SK-N-SH (cell line): ENCODE measurements at regions not wholly inside any gene's neighbourhood (a gene's known extent, or its start where the extent isn't known, plus 50 kb on each side); places are given as distances from the start of the nearest gene placed in this dataset.

Source experiments
- CTCF ChIA-PET: fragments of 300-600, 350-600 bp; formaldehyde crosslinking; extraction: SDS; loops from one replicate; lab custom pipeline; 2021; lab: Yijun Ruan, JAX
- POLR2A ChIA-PET: fragments of 350-600 bp; sonication (Branson Sonifier 250); formaldehyde crosslinking; extraction: SDS; loops from one replicate; lab custom pipeline; 2020; ENCODE audit warnings: antibody characterized with exemption, inconsistent platforms; lab: Yijun Ruan, JAX
- DNase-seq: peaks from one replicate; pipeline ENCODE4 v3.0.0; 2012
- H2AFZ ChIP-seq: fragments of 200-600 bp; sonication (generic); 2 replicates; pipeline ENCODE4 v1.8.1; 2016; ENCODE audit warnings: antibody characterized with exemption, mild to moderate bottlenecking, low read depth
- H3F3A ChIP-seq: fragments of 200-600 bp; sonication (generic); replicated peaks from 2 replicates; pipeline ENCODE3; 2016; ENCODE audit warnings: antibody characterized with exemption, mild to moderate bottlenecking; ENCODE audit not compliant: insufficient read depth
- H3K27ac ChIP-seq, 2 experiments: fragments of 200-500 bp in 1 of 2; fragments of 200-600 bp in 1 of 2; sonication (Bioruptor generic) in 1 of 2; sonication (generic), shearing (Covaris generic) in 1 of 2; 2 replicates each; pipeline versions ENCODE4 v1.5.1 to v1.6.1; 2014 to 2016; ENCODE audit warnings: low read depth in 2 of 2, inconsistent platforms in 1 of 2, low read length in 1 of 2, mild to moderate bottlenecking in 1 of 2, mixed read lengths in 1 of 2
- H3K27me3 ChIP-seq: fragments of 200-600 bp; sonication (generic), shearing (Covaris generic); 2 replicates; pipeline ENCODE4 v1.6.1; 2016; ENCODE audit warnings: mixed run types; ENCODE audit not compliant: insufficient read depth
- H3K36me3 ChIP-seq, 2 experiments: fragments of 200-500 bp in 1 of 2; fragments of 200-600 bp in 1 of 2; sonication (Bioruptor generic) in 1 of 2; sonication (generic) in 1 of 2; replicated peaks in 1 of 2; 2 replicates each; pipeline versions ENCODE3 to v1.5.1; 2014 to 2016; ENCODE audit warnings: low read length in 1 of 2, mild to moderate bottlenecking in 1 of 2; ENCODE audit not compliant: insufficient read depth in 2 of 2, control insufficient read depth in 1 of 2
- H3K4me1 ChIP-seq, 2 experiments: fragments of 200-500 bp in 1 of 2; fragments of 200-600 bp in 1 of 2; sonication (Bioruptor generic) in 1 of 2; sonication (generic), shearing (Covaris generic) in 1 of 2; 2 replicates each; pipeline versions ENCODE4 v1.5.1 to v1.6.1; 2014 to 2016; ENCODE audit warnings: low read depth in 1 of 2, low read length in 1 of 2, mixed run types in 1 of 2; ENCODE audit not compliant: insufficient read depth in 2 of 2, control insufficient read depth in 1 of 2
- H3K4me2 ChIP-seq: fragments of 200-600 bp; sonication (generic), shearing (Covaris generic); 2 replicates; pipeline ENCODE4 v1.6.1; 2017; ENCODE audit warnings: mixed run types
- H3K4me3 ChIP-seq, 2 experiments: fragments of 200-500 bp in 1 of 2; fragments of 200-600 bp in 1 of 2; sonication (Bioruptor generic) in 1 of 2; sonication (generic), shearing (Covaris generic) in 1 of 2; 2 replicates each; pipeline versions ENCODE4 v1.5.1 to v1.8.1; 2014 to 2016; ENCODE audit warnings: low read depth in 2 of 2, inconsistent platforms in 1 of 2, low read length in 1 of 2, mild to moderate bottlenecking in 1 of 2, mixed read lengths in 1 of 2, moderate library complexity in 1 of 2
- H3K79me2 ChIP-seq: fragments of 200-600 bp; sonication (generic); 2 replicates; pipeline ENCODE4 v1.8.1; 2017; ENCODE audit warnings: mild to moderate bottlenecking; ENCODE audit not compliant: insufficient read depth
- H3K9ac ChIP-seq: fragments of 200-600 bp; sonication (generic); 2 replicates; pipeline ENCODE4 v1.6.1; 2017; ENCODE audit warnings: mixed run types
- H3K9me2 ChIP-seq: fragments of 200-600 bp; sonication (generic); 2 replicates; pipeline ENCODE4 v1.6.1; 2017; ENCODE audit warnings: mixed run types
- H3K9me3 ChIP-seq: fragments of 200-600 bp; sonication (generic); 2 replicates; pipeline ENCODE4 v1.6.1; 2017; ENCODE audit warnings: mixed run types, mild to moderate bottlenecking, moderate library complexity
- H4K20me1 ChIP-seq: fragments of 200-600 bp; sonication (generic); 2 replicates; pipeline ENCODE4 v1.6.1; 2017; ENCODE audit warnings: mild to moderate bottlenecking, mixed run types; ENCODE audit not compliant: insufficient read depth
- FOXJ3 ChIP-seq: sonication (generic); formaldehyde crosslinking; IDR thresholded peaks from 2 replicates; pipeline ENCODE4 v1.5.1; 2020; ENCODE audit warnings: mild to moderate bottlenecking, missing genetic modification reagents
- GATA2 ChIP-seq: sonication (generic); formaldehyde crosslinking; IDR thresholded peaks from 2 replicates; pipeline ENCODE4 v1.5.0; 2020; ENCODE audit warnings: mild to moderate bottlenecking, missing genetic modification reagents
- IRF3 ChIP-seq: fragments of 150-350 bp; IDR thresholded peaks from 2 replicates; pipeline ENCODE4 v1.6.1; 2016; ENCODE audit warnings: mild to moderate bottlenecking, low read depth, low read length
- MEF2A ChIP-seq: IDR thresholded peaks from 2 replicates; pipeline ENCODE4 v1.4.0; 2012; ENCODE audit warnings: low read depth, borderline replicate concordance
- MXI1 ChIP-seq: IDR thresholded peaks from 2 replicates; pipeline ENCODE4 v1.6.1; 2012; ENCODE audit warnings: mild to moderate bottlenecking, low read depth, low read length, improper control_type of control experiment
- NFIC ChIP-seq: IDR thresholded peaks from 2 replicates; pipeline ENCODE4 v1.4.0; 2012; ENCODE audit warnings: borderline replicate concordance
- PBX3 ChIP-seq: IDR thresholded peaks from 2 replicates; pipeline ENCODE4; 2012
- POLR2AphosphoS5 ChIP-seq: IDR thresholded peaks from 2 replicates; pipeline ENCODE4 v1.6.1; 2012; ENCODE audit warnings: low read depth, low read length
- RAD21 ChIP-seq: IDR thresholded peaks from 2 replicates; pipeline ENCODE4 v1.6.1; 2012; ENCODE audit warnings: mild to moderate bottlenecking, low read length
- RCOR1 ChIP-seq: fragments of 150-350 bp; IDR thresholded peaks from 2 replicates; pipeline ENCODE4 v1.6.1; 2017; ENCODE audit warnings: antibody characterized with exemption, low read length
- REST ChIP-seq: IDR thresholded peaks from 2 replicates; pipeline ENCODE4 v1.6.1; 2012; ENCODE audit warnings: mild to moderate bottlenecking, low read depth, low read length, moderate library complexity
- RXRA ChIP-seq: IDR thresholded peaks from 2 replicates; pipeline ENCODE4 v1.4.0; 2012; ENCODE audit warnings: low read depth, mild to moderate bottlenecking, borderline replicate concordance
- SIN3A ChIP-seq: IDR thresholded peaks from 2 replicates; pipeline ENCODE4 v1.6.1; 2012; ENCODE audit warnings: low read depth, mild to moderate bottlenecking, low read length, moderate library complexity, borderline replicate concordance
- SMC3 ChIP-seq: IDR thresholded peaks from 2 replicates; pipeline ENCODE4 v1.6.1; 2012; ENCODE audit warnings: low read depth, low read length, improper control_type of control experiment
- TAF1 ChIP-seq: IDR thresholded peaks from 2 replicates; pipeline ENCODE4 v1.6.1; 2012; ENCODE audit warnings: low read depth, mild to moderate bottlenecking, low read length, moderate library complexity, borderline replicate concordance
- USF1 ChIP-seq: IDR thresholded peaks from 2 replicates; pipeline ENCODE4 v1.4.0; 2012; ENCODE audit warnings: low read depth, borderline replicate concordance
- YY1 ChIP-seq: IDR thresholded peaks from 2 replicates; pipeline ENCODE4 v1.4.0; 2012; ENCODE audit warnings: low read depth, mild to moderate bottlenecking
- ZBTB33 ChIP-seq: IDR thresholded peaks from 2 replicates; pipeline ENCODE4 v1.4.0; 2012; ENCODE audit warnings: low read depth, borderline replicate concordance
- WGBS: methylation state at CpG from one replicate; pipeline ENCODE4 v1.1.6; 2017; ENCODE audit warnings: low lambda C conversion rate; 5-methylcytosine and 5-hydroxymethylcytosine counted together

GRCh38 chr13:80658705-80659104 is 317.8 kb upstream of the SPRY2 start:
- CTCF ChIA-PET, result no interaction called here
- H3K36me3 ChIP-seq, result no peaks in the 10 kb centered on the region
- no peak overlapping the region for H3K27ac ChIP-seq
- H3K27me3 ChIP-seq, result no peaks in the 10 kb centered on the region
- no peak overlapping the region for H3K4me2 ChIP-seq
- no peak overlapping the region for H2AFZ ChIP-seq
- H3K9ac ChIP-seq, result no peak overlapping the region
- WGBS, result 92% methylated on average over 10 of the region's 16 CpGs
- H3K9me3 ChIP-seq, result no peaks in the 10 kb centered on the region
- no peak for DNase-seq
- no peaks in the 10 kb centered on the region for H4K20me1 ChIP-seq
- POLR2A ChIA-PET, result no interaction called here
- H3K4me1 ChIP-seq, result no peaks in the 10 kb centered on the region
- H3K79me2 ChIP-seq, result no peaks in the 10 kb centered on the region
- no peak overlapping the region for H3K4me3 ChIP-seq
- TF ChIP-seq USF1, result no peak
- no peak for TF ChIP-seq SMC3
- no peak for TF ChIP-seq IRF3
- no peak for TF ChIP-seq RCOR1
- TF ChIP-seq MEF2A, result no peak
- TF ChIP-seq NFIC, result no peak
- TF ChIP-seq PBX3, result no peak
- TF ChIP-seq GATA2 (CRISPR knock-in tag), result no peak
- no peak for TF ChIP-seq RXRA
- no peak for TF ChIP-seq YY1
- no peak for TF ChIP-seq SIN3A
- no peak for TF ChIP-seq TAF1
- no peak for TF ChIP-seq MXI1
- TF ChIP-seq RAD21, result no peak
- TF ChIP-seq REST, result no peak
- TF ChIP-seq FOXJ3 (CRISPR knock-in tag), result no peak
- no peak for TF ChIP-seq POLR2AphosphoS5
- TF ChIP-seq ZBTB33, result no peak
- H3K9me2 ChIP-seq, result no peaks in the 10 kb centered on the region
- no peaks in the 10 kb centered on the region for H3F3A ChIP-seq
